Globus pallidus (tissue), 1 donor: ENCODE measurements at regions not wholly inside any gene's neighbourhood (a gene's known extent, or its start where the extent isn't known, plus 50 kb on each side); places are given as distances from the start of the nearest gene placed in this dataset.

Experiments
- DNase-seq: peaks from one replicate; pipeline ENCODE4 v3.0.0-alpha.2; 2015; ENCODE audit warnings: low spot score

DNA sequence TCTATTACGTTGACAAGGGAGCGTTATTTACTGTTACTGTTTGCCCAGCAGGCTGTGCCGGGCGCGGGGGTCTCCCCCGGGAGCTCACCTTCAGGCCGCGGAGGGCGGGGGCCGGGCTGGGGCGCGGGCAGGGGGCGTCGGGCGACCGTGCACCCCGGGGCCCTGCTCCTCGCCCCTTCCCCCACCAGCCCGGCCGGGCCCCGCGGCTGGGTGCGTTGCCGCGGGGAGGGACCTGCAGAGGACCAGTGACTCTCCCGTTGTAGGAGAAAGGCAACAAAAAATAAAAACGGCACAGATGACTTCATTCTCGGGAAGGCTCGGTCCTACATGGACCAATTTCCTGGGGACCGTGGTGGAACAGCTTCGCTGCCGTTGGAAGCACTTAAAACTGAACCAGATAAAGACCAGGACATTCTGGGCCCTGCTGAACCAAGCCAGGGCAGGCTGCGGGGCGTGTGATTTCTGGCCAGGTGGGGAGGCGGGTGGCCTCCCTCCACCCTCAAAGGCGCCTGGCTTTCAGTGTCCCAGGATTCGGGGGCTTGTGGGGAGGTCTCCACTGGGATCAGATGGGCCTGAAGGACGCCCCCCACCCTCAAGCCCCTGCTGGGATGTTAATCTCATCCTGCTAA lies 57.4 kb downstream of the IGLL1 start:
- DNase-seq: no peak

DNA sequence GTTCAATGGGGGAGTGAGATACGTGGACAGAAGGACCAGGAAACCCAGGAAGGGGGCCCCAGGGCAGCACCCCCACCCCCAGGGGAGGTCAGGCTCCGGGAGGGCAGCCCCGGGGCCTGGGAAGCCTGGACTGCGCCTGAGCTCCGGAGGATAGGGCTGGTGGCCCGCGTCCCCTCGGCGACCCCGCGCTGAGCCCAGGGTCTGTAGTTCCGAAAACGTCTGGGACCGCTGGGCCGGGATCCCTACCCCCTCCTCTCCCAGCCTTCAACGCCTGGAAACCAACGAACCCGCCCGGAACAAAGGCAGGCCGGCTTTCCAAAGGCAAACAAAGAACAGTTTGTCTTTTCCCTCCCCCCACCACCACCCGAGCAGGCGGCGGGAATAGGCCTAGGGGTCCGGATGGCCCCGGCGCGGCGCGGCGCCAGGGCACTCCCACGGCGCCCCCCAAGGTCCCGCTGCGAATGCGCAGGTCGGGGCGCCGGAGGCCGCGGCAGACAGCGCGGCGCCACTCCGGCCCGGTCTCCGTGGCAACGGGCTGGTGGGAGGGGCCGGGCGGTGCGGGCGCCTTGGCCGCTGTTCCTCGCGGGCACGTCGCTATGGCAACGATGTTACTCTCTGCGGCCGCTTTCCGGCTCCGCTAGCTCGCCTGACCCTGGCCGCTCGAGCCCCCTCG lies 58.5 kb downstream of the IGLL1 start:
- peak; percentile 92 for DNase-seq

DNA sequence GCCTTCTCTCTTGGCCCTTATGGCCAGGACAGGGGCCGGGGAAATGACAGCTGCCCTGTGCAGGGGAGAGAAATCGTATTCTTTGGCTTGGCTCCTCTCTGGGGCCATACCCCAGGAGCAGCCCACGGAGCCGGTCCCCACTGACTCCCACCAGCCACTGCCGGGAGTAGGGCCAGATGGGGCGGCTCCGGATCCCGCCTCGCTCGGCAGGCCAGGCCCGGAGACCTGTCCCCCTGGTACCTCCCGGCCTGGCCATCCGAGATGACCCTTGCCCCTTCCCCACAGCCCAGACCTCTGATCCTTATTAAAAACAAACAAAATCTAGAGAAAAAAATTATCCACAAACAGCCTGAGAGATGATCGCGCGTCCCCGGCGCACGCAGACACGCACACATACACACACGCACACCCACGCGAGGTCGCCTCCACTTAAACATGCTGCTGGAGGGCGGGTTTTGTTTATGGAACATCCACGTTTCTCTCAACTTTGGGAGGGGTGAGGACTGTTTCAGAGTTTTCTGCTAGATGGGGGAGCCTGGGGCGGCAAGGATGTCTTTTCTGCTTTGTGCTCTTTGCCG lies 59.1 kb downstream of the IGLL1 start:
- peak; percentile 36 for DNase-seq

DNA sequence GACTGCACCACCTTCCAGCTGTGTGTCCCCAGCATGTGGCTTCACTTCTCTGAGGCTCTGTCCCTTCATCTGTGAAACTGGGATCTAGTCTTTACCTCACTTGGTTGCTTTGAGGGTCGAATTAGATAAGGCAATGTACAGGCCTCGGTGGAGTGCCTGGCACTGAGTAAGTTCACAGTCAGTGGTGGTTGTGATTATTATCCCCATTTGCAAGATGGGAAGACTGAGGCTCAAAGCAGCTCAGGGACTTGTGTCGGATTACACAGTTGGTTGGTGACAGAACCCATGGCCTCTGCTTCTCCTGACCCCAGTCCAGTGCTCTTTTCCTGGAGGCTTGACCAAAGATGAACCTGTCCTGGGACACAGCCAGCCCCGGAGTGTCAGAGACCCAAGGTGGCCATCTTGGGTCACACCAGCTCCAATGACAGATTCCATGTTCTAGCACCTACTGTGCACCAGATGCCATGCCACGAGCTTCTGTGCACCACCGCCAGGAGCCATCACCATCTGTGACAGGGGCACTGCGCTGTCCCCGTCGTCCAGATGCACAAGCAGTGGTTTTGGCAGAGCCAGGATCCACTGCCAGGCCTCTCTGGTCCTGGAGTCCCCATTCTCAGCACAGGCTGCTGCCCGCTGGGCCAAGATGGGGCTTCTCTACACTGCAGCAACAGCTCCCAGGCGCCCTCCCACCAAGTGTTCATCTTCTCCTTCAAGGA lies 60.5 kb downstream of the IGLL1 start:
- DNase-seq: no peak

DNA sequence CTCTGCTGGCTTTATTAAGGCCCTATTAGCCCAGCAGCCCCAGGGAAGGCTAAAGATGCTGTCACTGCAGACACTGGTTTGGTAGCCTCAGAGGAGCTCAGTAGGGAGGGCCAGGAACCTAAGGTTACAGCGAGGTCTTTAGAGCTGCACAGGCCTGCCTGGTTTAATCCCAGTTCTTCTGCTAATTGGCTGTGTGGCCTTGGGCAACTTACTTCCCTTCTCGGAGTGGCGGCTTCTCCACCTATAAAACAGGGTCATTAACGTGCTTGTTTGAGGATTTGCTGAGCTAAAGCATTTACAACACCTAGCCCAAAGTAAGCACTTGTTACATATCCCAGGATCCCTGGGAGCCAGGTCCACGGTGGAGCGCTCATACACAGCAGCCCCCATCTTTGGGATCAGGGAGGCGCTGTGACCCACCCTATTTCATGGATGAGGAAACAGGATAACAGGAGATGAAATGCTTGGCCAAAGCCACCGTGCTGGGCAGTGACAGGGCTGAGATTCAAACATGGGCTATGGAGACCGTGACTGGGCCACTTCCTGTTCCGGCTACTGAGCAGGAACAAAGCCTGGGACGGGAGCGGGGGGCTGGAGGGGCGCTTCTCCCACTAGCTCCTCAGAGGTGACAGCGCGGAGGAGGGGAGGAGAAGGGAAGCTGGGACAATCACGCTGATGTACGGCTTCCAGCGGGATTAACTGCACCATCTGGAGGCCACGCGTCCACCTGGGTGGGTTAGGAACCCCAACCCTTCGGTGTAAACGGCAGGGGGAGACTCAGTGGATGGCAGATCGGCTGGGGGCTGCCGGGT lies 61.5 kb downstream of the IGLL1 start:
- DNase-seq: no peak

DNA sequence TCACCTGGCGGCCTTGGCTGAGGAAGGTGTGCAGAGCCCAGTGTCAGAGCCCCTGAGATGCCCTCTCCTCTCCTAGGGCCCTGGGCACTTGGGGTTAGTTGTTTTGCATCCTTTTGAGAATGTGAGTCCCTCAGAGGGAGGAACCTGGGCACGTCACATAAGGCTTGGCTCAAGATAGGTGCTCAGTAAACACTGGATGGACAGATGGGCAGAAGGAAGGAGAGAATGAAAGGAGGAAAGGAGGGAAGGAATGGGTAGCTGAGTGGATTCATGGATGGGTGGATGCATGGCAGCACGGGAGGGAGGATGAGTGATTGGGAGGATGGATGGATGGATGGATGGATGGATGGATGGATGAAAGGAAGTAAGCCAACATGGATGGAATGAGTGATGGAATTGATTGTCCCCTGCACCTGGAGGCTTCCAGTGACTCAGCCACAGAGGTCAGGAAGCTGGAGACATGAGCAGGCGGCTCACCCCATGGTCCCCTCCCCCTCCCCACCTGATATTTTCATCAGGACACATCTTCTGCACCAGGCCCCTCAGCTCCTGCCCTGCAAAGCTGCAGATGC lies 62.2 kb downstream of the IGLL1 start:
- DNase-seq: no peak

DNA sequence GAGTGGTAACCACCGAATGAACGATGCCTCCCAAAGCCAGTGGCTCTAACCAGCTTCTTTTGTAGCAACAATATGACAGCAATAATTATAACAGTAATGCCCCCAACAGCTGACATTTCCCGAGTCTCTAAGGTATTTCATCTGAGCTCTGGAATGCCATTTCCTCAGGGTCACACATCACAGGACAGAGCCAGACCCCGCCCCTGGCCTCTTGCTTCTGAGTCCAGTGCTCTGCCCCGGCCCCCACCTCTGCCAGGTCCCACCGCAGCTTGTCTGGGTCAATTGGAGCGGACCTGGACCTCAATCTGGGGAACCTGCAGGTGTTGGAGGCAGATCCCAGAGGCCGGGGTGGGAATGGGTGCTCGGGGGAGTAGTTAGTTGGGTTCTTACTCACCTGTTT lies 63.8 kb downstream of the IGLL1 start:
- DNase-seq: no peak

DNA sequence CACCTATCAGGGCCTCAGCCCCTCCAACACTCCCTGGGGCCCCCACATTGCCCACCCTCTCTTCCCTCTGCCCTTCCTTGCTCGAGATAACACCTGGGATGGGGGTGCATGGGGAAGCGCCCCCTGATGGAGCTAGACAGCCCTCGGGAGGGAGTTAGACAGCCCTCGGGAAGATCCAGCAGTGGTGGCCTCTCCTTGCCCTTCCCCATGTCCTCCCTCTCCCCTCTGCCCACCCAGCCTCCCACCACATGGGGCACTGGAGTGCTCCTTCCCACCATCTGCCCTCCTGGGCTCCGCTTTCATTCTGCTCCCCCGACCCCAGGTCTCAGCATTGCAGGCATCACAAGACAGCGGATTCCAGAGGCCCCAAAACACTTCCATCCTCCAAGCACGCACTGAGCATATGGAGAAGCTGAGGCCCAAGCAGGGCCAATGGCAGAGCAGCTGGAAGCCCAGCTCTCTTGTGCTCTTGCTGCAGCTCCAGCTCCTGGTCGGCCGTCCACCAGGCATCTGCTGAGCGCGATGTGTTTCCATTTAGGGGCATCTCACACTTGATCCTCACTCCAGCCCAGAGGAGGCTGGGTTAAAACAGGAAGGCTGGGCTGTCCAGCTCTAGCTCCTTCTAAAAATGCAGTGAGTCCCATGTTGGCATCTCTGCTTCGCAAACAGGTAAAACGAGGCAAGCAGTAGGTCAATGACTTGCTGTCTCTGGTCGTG lies 65.6 kb downstream of the IGLL1 start:
- no peak for DNase-seq

DNA sequence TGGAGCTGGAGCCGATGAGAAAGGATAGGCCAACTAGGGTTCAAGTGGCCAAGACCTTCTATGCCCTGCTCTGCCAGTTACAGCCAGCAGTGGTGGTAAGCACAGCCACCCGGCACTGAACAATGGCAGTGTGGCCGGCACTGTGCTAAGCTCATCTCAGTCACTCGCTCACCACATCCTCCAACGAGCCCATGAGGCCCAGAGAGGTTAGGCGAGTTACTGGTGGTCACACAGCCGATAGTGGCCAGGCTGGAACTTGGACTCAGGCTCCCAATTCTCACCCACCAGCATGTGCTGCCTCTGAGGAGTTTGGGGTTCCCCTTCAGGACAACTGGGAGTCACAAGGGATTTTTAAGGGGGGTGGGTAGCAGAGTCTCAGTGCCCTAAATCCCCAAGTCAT lies 66.4 kb downstream of the IGLL1 start:
- no peak for DNase-seq

DNA sequence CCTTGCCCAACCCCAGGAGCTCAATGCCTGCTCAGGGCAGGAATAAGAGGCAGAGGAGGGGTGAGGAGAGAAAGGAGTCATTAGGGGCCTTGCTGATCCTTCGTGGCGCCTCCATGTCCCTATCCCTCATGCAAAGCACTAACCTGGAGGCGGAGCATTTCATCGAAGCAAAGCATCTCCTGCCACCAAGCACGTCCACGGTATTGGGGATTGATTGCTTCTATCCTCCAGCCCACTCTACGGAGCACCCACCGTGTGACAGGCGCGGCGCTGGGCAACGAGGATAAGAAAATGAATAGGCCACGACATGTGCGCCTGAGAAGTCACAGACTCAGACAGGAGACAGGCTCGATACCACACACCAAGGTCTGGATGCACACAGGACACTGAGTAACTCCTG lies 67.0 kb downstream of the IGLL1 start:
- no peak for DNase-seq

DNA sequence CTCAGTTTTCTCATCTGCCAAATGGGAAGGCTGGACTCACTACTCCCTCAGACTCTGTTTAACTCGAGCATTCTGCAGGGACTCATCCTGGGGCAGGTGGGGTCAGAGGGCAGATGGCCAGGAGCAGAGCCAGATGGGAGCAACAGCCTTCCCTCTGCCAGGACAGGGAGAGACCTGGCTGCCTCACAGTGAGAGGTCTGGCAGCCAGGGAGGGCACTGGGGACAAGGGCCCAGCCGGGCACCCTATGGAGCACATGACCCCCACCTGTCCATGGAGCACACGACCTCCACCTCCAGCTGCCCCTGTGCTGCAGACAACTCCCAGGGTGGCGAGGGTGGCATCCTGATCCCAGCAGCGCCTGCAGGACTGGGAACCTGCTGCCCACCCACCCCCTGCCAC lies 67.4 kb downstream of the IGLL1 start:
- no peak for DNase-seq

DNA sequence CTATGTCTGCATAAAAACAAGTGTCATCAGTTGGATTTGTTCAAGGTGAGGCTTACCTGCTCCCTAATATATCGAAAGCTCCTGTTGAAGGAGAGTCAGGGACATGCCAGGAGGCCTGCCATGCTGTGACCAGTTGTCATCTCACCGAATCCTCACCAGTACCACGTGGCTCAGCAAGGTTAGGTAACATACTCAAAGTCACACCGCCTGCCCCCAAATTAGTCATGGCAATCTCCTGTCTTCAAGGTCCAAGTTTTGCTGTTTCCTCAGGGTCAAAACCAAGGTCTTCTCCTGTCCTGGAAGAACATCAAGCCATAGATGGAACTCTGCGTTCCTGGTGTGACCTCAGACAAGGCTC lies 67.8 kb downstream of the IGLL1 start:
- no peak for DNase-seq

DNA sequence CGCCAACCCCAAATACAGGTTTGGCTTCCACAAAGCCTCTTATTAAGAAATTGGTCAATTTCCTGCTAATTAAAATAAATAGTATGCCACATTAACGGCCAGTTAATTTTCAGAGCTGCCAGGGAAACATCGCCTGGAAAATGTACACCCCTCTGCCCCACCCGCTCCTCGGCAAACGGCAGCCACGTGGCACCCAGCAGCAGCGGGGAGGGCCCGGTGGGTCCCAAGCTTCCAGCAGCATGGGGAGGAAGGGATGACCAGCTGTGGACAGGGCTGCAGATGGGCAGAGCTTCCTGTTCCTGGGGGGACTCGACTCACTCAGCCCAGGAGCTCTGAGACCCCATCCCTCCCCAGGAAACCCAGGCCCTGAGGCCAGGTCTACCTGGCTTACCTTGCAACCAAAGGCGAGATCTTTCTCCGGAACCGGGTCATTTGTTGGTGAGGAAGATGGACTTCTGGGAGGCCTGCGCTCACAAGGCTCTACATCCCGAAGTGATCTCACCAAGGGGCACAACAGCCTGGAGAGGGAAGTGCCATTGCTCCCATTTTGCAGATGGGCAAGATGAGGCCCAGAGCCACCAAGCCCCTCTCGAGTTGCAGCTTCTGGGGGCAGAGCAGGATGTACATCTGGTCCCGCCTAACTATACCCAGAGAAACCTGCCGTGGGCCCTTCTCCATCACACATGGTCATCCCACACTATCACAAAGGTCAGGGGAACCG lies 68.3 kb downstream of the IGLL1 start:
- no peak for DNase-seq

DNA sequence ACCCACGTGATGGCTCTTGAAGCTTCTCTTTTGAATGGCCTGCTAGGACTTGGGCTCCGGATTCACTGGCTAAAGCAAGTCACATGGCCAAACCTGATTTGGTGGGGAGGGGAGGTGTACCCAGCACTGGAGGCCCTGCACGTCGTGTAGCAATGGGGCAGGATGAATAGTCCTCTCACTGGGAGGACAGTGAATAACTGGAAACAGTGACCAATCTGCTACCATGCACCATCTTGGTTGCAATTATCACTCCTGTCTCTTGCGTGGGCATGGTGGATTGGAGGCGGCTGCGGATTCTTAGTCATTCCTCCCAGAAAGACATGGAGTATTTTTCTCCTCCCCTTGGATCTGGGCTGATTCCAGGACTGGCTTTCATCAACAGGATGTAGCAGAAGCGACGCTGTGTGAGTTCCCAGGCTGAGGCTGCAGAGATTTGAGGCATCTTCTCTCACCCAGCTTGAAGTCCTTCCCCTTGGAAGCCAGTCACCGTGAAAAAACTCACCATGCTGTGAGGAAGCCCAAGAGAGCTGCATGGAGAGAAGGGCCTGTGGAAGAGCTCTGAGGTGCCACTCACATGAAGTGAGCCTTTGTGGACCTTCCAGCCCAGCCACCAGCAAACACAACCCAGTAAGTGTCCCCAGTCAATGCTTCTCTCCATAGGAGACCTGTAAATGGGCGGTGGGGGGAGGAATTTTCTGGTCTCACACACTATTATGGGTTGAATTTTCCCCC lies 70.4 kb downstream of the IGLL1 start:
- no peak for DNase-seq

DNA sequence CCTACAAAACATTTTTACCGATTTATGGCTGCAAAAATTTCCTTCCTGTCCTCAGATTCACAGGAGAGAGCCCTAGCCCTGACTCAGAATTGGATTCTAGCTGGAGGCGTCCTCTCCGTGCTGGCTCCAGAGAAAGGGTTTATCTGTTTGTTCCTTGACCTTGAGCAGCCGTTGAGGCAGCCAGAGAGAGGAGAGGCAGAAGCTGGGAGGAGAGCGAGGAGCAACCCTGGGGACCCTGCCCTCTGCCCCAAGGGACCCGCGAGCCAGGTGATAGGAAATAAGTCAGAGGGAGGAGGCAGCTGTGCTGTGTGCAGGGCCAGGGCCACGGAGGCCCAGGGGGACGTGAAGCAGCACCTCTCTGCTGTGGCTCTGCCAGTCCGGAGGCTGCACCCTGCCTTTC lies 75.6 kb downstream of the IGLL1 start:
- no peak for DNase-seq

DNA sequence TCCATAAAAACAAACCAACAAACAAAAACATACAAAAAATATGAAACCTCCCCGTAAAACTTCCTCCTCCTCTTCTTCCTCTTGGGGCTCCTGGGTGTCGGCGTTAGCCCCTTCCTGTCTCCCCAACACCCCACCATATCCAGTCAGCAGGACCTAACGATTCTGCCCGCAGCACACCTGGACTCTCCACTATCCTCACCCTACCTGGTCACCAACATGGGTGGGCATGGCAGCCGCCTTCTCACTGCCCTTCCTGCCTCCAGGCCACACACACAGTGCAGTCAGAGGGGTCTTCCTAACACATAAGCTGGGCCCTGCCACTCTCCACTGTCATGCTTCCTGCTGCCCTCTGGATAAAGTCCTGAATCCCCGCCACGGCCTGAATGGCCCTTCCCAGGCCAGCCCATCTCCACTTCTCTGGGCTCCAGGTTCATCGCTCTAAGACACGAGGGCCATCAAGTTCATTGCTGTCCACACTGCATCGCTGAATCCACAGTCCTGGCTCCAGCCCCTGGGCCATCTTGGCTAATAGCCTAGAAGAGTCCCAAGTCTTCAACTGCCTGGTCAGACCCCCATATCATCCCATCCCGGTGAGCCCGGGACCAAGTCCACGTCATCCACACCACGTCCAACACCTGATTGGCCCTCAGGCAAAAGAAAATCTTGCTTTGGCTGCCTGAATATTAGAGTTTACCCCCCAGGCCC lies 76.2 kb downstream of the IGLL1 start:
- DNase-seq: no peak

DNA sequence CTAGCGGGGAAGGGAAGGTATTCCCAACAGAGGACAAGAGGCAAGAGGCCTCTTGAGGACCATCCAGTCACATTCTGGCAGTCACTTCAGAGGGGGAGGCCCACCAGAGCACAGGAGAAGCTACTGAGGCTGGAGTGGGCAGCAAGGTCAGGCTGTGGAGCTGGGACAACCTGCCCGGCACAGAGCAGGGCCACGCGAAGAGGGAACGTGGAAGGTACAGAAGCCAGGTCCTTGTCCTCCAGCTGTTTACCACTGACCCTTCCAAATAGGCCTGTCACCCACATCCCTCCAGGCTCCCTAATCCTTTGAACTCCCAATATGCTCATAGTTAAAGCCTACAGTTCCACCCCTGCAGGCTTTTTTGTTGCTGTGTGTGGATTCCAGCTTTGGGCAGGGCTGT lies 76.9 kb downstream of the IGLL1 start:
- no peak for DNase-seq

DNA sequence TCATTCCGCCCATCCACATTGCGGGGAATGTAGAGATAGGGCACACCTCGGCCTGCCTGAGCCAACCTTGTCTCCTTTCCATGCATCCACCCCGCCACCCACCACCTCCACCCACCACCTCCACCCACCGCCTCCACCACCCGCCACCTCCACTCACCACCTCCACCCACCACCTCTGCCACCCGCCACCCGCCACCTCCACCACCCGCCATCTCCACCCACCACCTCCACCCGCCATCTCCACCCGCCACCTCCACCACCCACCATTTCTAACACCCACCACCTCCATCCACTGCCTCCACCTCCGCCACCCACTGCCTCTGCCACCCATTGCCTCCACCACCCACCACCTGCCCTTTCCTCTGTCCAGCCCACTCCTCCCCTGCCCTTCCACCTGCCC lies 78.4 kb downstream of the IGLL1 start:
- DNase-seq: no peak

DNA sequence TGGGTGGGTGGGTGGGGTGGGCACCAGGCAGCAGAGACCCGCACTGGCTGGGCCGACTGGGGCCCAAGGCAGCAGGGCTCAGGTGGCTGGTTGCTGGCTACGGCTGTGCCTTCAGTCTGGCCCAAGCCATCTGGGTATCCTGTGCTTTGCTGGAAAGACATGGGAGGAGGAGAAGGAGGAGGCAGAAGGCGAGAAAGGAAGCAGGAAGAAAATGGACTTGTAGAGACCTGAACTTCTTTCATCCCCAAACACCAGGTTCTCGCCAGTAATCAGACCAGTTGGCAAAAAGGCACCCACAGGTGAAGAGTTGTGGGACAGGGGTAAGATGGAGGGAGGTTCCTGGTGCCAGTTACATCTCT lies 78.8 kb downstream of the IGLL1 start:
- DNase-seq: no peak
